K562 (cell line): ENCODE measurements at regions not wholly inside any gene's neighbourhood (a gene's known extent, or its start where the extent isn't known, plus 50 kb on each side); places are given as distances from the start of the nearest gene placed in this dataset.

Experiments
- ATAC-seq: fragments of 200-7000 bp; cut with Tn5 transposase; 3 replicates; pipeline ENCODE4 v1.9.1; 2020; ENCODE audit warnings: moderate library complexity
- BruUV-seq: library from RNA; stranded (reverse); fragments of 400-500 nt; replicated peaks from 2 replicates; lab custom pipeline; 2021; lab: Mats Ljungman, UMichigan
- CTCF ChIA-PET: fragments of 300-600 bp; formaldehyde crosslinking; extraction: SDS; loops from one replicate; lab custom pipeline; 2021; ENCODE audit warnings: low intra/inter-chr PET ratio; lab: Yijun Ruan, JAX
- POLR2A ChIA-PET: fragments of 300-600, 350-650 bp; sonication (Branson Sonifier 250); formaldehyde crosslinking; extraction: SDS; loops from one replicate; lab custom pipeline; 2021; ENCODE audit warnings: antibody characterized with exemption, inconsistent platforms; lab: Yijun Ruan, JAX
- DNase-seq, 4 experiments: peaks; one replicate each; pipeline versions ENCODE4 v3.0.0 to v3.0.0-alpha.2; 2011 to 2018; ENCODE audit warnings: low spot score in 3 of 4, mixed read lengths in 3 of 4; ENCODE audit errors: extremely low read depth in 1 of 4
- FAIRE-seq: peaks from 2 replicates; lab custom pipeline; 2011; peaks lifted over from hg19 to GRCh38; lab: Jason Lieb, UNC
- H2AFZ ChIP-seq: 2 replicates; pipeline ENCODE4 v1.6.0; 2011; ENCODE audit warnings: low read depth, low read length, control low read depth, inconsistent platforms
- H3K27ac ChIP-seq: fragments of 200-600 bp; 3 replicates; pipeline ENCODE4 v1.8.0; 2011; ENCODE audit warnings: low read depth, mild to moderate bottlenecking, control low read depth, inconsistent platforms, low read length, moderate library complexity, mixed read lengths; ENCODE audit errors: extremely low read depth
- H3K27me3 ChIP-seq, 2 experiments: fragments of 300-600 bp in 1 of 2; 2 replicates in 1 of 2; 3 replicates in 1 of 2; pipeline versions ENCODE4 v1.6.0 to v1.8.0; 2011; ENCODE audit warnings: inconsistent platforms in 2 of 2, low read length in 2 of 2, mild to moderate bottlenecking in 1 of 2, mixed read lengths in 1 of 2, moderate library complexity in 1 of 2; ENCODE audit not compliant: control insufficient read depth in 2 of 2, insufficient read depth in 2 of 2
- H3K36me3 ChIP-seq: fragments of 300-600 bp; 3 replicates; pipeline ENCODE4 v1.8.0; 2011; ENCODE audit warnings: mild to moderate bottlenecking, low read length, inconsistent platforms; ENCODE audit not compliant: control insufficient read depth, insufficient read depth
- H3K4me1 ChIP-seq, 2 experiments: fragments of 200-600 bp in 1 of 2; replicated peaks in 1 of 2; 2 replicates in 1 of 2; 3 replicates in 1 of 2; pipeline versions ENCODE4 v1.5.1 to v1.8.0; 2011; ENCODE audit warnings: inconsistent platforms in 2 of 2, low read length in 2 of 2, mild to moderate bottlenecking in 1 of 2, mixed read lengths in 1 of 2, moderate library complexity in 1 of 2; ENCODE audit not compliant: control insufficient read depth in 2 of 2, insufficient read depth in 2 of 2
- H3K4me2 ChIP-seq: 2 replicates; pipeline ENCODE4 v1.6.1; 2011; ENCODE audit warnings: low read length, control low read depth, inconsistent platforms, mixed read lengths; ENCODE audit not compliant: insufficient read depth
- H3K4me3 ChIP-seq: fragments of 200-600 bp; sonication (generic), shearing (Covaris generic); 2 replicates; pipeline ENCODE4 v1.5.1; 2016; ENCODE audit warnings: control low read depth, inconsistent platforms
- H3K79me2 ChIP-seq: fragments of 200-600 bp; 3 replicates; pipeline ENCODE4 v1.8.0; 2011; ENCODE audit warnings: low read length, inconsistent platforms; ENCODE audit not compliant: control insufficient read depth, insufficient read depth
- H3K9ac ChIP-seq, 2 experiments: 2 replicates each; pipeline versions ENCODE4 v1.6.0 to v1.6.1; 2011; ENCODE audit warnings: low read depth in 2 of 2, low read length in 2 of 2, control low read depth in 1 of 2, inconsistent platforms in 1 of 2, mild to moderate bottlenecking in 1 of 2, mixed read lengths in 1 of 2; ENCODE audit not compliant: insufficient read depth in 1 of 2
- H3K9me1 ChIP-seq: one replicate; pipeline ENCODE4 v1.6.0; 2011; ENCODE audit warnings: inconsistent platforms, mild to moderate bottlenecking, low read length, moderate library complexity; ENCODE audit not compliant: control insufficient read depth, insufficient read depth
- H3K9me3 ChIP-seq: replicated peaks from 2 replicates; pipeline ENCODE4 v1.5.1; 2011; ENCODE audit warnings: low read depth, low read length, inconsistent platforms; ENCODE audit not compliant: control insufficient read depth, insufficient read depth
- H4K20me1 ChIP-seq: replicated peaks from 2 replicates; pipeline ENCODE4 v1.6.1; 2011; ENCODE audit warnings: low read length, inconsistent platforms, mixed read lengths; ENCODE audit not compliant: control insufficient read depth, insufficient read depth
- ASH1L ChIP-seq: fragments of 450-650 bp; IDR thresholded peaks from 2 replicates; pipeline ENCODE4 v1.6.1; 2018; ENCODE audit warnings: borderline replicate concordance, mild to moderate bottlenecking, low read depth; ENCODE audit not compliant: partially characterized antibody
- DPF2 ChIP-seq: fragments of 450-650 bp; IDR thresholded peaks from 2 replicates; pipeline ENCODE4 v1.6.1; 2016
- ETS2 ChIP-seq: IDR thresholded peaks from 2 replicates; pipeline ENCODE4 v1.6.1; 2016; ENCODE audit warnings: borderline replicate concordance, missing genetic modification characterization, mild to moderate bottlenecking, moderate library complexity, missing compliant biosample characterization; ENCODE audit not compliant: poor library complexity, severe bottlenecking
- NFRKB ChIP-seq: fragments of 450-650 bp; IDR thresholded peaks from 2 replicates; pipeline ENCODE4 v1.6.1; 2016; ENCODE audit warnings: low read depth
- POU5F1 ChIP-seq: fragments of 150-350 bp; IDR thresholded peaks from 2 replicates; pipeline ENCODE4 v1.6.1; 2014; ENCODE audit warnings: borderline replicate concordance, low read length, low read depth, mild to moderate bottlenecking; ENCODE audit not compliant: partially characterized antibody
- RAD21 ChIP-seq, 2 experiments: fragments of 250-450 bp in 1 of 2; fragments of 450-650 bp in 1 of 2; sonication (Bioruptor Pico) in 1 of 2; formaldehyde crosslinking in 1 of 2; IDR thresholded peaks in 1 of 2; conservative IDR thresholded peaks in 1 of 2; 2 replicates each; pipeline versions ENCODE4 v1.4.0 to v1.8.0; 2020 to 2022; ENCODE audit warnings: mild to moderate bottlenecking in 2 of 2, moderate library complexity in 1 of 2
- RBM14 ChIP-seq: fragments of 200-400 bp; formaldehyde crosslinking; IDR thresholded peaks from 2 replicates; pipeline ENCODE4 v1.6.1; 2018; ENCODE audit warnings: low read depth, mild to moderate bottlenecking, low read length, moderate library complexity, borderline replicate concordance; ENCODE audit not compliant: insufficient read depth
- RBM25 ChIP-seq: fragments of 200-400 bp; formaldehyde crosslinking; IDR thresholded peaks from 2 replicates; pipeline ENCODE4 v1.6.1; 2018; ENCODE audit warnings: low read length, low read depth, moderate library complexity; ENCODE audit not compliant: severe bottlenecking
- SOX6 ChIP-seq: fragments of 450-650 bp; IDR thresholded peaks from 2 replicates; pipeline ENCODE4 v1.6.1; 2014; ENCODE audit warnings: mild to moderate bottlenecking
- U2AF1 ChIP-seq: fragments of 200-400 bp; formaldehyde crosslinking; optimal IDR thresholded peaks from 2 replicates; pipeline ENCODE3; 2017; ENCODE audit warnings: mild to moderate bottlenecking, low read depth, low read length, moderate library complexity
- ZBTB1 ChIP-seq: sonication (generic); formaldehyde crosslinking; IDR thresholded peaks from 2 replicates; pipeline ENCODE4 v1.8.1; 2023; ENCODE audit warnings: missing genetic modification reagents, low read depth, mild to moderate bottlenecking, borderline replicate concordance
- ZC3H4 ChIP-seq: sonication (generic); formaldehyde crosslinking; IDR thresholded peaks from 2 replicates; pipeline ENCODE4 v1.9.0; 2021; ENCODE audit warnings: missing genetic modification reagents, borderline replicate concordance
- ZNF584 ChIP-seq: fragments of 200-800 bp; sonication (Bioruptor generic); IDR thresholded peaks from 2 replicates; pipeline ENCODE4 v1.6.1; 2016; ENCODE audit warnings: low read depth, mild to moderate bottlenecking, missing genetic modification characterization, missing compliant biosample characterization
- ZNF699 ChIP-seq: fragments of 250-450 bp; sonication (Bioruptor Pico); IDR thresholded peaks from 2 replicates; pipeline ENCODE4 v1.8.0; 2021; ENCODE audit warnings: mild to moderate bottlenecking, moderate library complexity; ENCODE audit not compliant: insufficient replicate concordance
- WGBS: fragments of 100-300 bp; shearing (Covaris generic); methylation state at CpG from one replicate; pipeline ENCODE4 v1.1.6; 2016; ENCODE audit warnings: low coverage, mixed read lengths; ENCODE audit not compliant: insufficient coverage; ENCODE audit errors: missing lambda C conversion rate; 5-methylcytosine and 5-hydroxymethylcytosine counted together
- in situ Hi-C: fragments of 300-500 bp; cut with MboI; formaldehyde crosslinking; loops from 4 replicates; pipeline ENCODE4 v1.15.0; 2018; ENCODE audit warnings: inconsistent platforms, mixed read lengths
- intact Hi-C: fragments of 100-400 bp; cut with micrococcal nuclease; formaldehyde crosslinking; loops from 2 replicates; pipeline ENCODE4 v1.14.2; 2022

DNA sequence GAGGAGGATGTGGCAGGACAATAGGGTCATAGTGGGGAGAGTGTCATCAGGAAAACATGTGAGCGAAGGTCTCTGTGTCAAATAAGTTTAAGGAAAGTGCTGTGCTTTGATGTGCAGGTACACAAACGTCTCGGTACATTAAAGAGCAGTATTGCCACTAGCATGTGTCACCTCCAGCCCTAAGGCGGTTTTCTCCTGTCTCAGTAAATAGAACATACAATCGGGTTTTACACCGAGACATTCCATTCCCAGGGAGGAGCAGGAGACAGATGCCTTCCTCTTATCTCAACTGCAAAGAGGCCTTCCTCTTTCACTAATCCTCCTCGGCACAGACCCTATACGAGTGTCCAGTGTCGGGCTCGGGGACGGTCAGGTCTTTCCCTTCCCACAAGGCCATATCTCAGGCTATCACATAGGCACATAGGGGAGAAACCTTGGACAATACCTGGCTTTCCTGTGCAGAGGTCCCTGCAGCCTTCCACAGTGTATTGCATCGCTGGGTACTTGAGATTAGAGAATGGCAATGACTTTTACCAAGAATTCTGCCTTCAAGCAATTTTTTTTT, 684.5 kb downstream of the PDHA2 start:
- H3K9me1 ChIP-seq = no peaks in the 10 kb centered on the region
- BruUV-seq = no TSS peak
- CTCF ChIA-PET = no interaction called here
- H3K9me3 ChIP-seq = peaks cover 1% of the 10 kb centered on the region; the same call in 1 of the 2 replicates
- H4K20me1 ChIP-seq = no peaks in the 10 kb centered on the region
- no peaks in the 10 kb centered on the region for H3K36me3 ChIP-seq
- intact Hi-C loops = no loop called here
- no peak for ATAC-seq
- H3K4me2 ChIP-seq = no peak overlapping the region
- WGBS = 1% methylated on average over 12 of the region's 12 CpGs
- in situ Hi-C loops = no loop called here
- H3K4me1 ChIP-seq = no peaks in the 10 kb centered on the region
- no peak overlapping the region for H3K9ac ChIP-seq
- no peaks in the 10 kb centered on the region for H3K27me3 ChIP-seq
- no peak for TF ChIP-seq ZNF699 (CRISPR knock-in tag)
- no peak for TF ChIP-seq POU5F1
- TF ChIP-seq U2AF1 = no peak
- TF ChIP-seq RBM14 = no peak
- TF ChIP-seq SOX6 = no peak
- no peak for TF ChIP-seq ASH1L
- TF ChIP-seq NFRKB = no peak
- no peak for TF ChIP-seq ZNF584 (CRISPR knock-in tag)
- TF ChIP-seq RAD21 (CRISPR knock-in tag; conservative IDR thresholded peaks at IDR 0.05 in 1 of 2, IDR thresholded peaks at IDR 0.05 in 1 of 2) = no peak
- no peak for TF ChIP-seq DPF2
- no peak for TF ChIP-seq ZBTB1 (CRISPR knock-in tag)
- no peak for TF ChIP-seq ETS2 (tag)
- TF ChIP-seq ZC3H4 (CRISPR knock-in tag) = no peak
- no peak for TF ChIP-seq RBM25
- POLR2A ChIA-PET = no interaction called here
- H3K79me2 ChIP-seq = no peaks in the 10 kb centered on the region
- peak in 1 of 4 experiments; percentile 9 for DNase-seq
- H2AFZ ChIP-seq = no peak overlapping the region
- H3K27ac ChIP-seq = no peak overlapping the region
- no peak for FAIRE-seq
- H3K4me3 ChIP-seq = no peak overlapping the region
